Keratinocyte (primary cell): ENCODE measurements at regions not wholly inside any gene's neighbourhood (a gene's known extent, or its start where the extent isn't known, plus 50 kb on each side); places are given as distances from the start of the nearest gene placed in this dataset.

Experiments
- CTCF ChIP-seq, 3 experiments: IDR thresholded peaks in 1 of 3; conservative IDR thresholded peaks in 1 of 3; optimal IDR thresholded peaks in 1 of 3; 2 replicates in 2 of 3; 3 replicates in 1 of 3; pipeline versions ENCODE3 to v1.5.1; 2011; ENCODE audit warnings: low read length in 3 of 3, mild to moderate bottlenecking in 3 of 3, moderate library complexity in 2 of 3, control low read depth in 1 of 3, inconsistent platforms in 1 of 3; ENCODE audit not compliant: insufficient read depth in 2 of 3; ENCODE audit errors: extremely low read depth in 1 of 3
- EZH2 ChIP-seq: IDR thresholded peaks from one replicate; pipeline ENCODE4 v1.6.1; 2012; ENCODE audit warnings: inconsistent platforms, mild to moderate bottlenecking, low read length, moderate library complexity

- no peak for TF ChIP-seq EZH2
- no peak for TF ChIP-seq CTCF (optimal IDR thresholded peaks at IDR 0.05 in 1 of 3, IDR thresholded peaks at IDR 0.05 in 1 of 3, conservative IDR thresholded peaks at IDR 0.05 in 1 of 3; ENCODE audit: extremely low read depth in 1 of 3, insufficient read depth in 2 of 3, low read length in 3 of 3)
Observed at GRCh38 chr13:62294244-62294643, 878.6 kb upstream of the PCDH20 start.
